IPS-15b (cell line): ENCODE measurements at regions not wholly inside any gene's neighbourhood (a gene's known extent, or its start where the extent isn't known, plus 50 kb on each side); places are given as distances from the start of the nearest gene placed in this dataset.

Experiments used
- H3K27me3 ChIP-seq: one replicate; pipeline ENCODE4 v1.6.1; 2013; ENCODE audit warnings: low read length; ENCODE audit not compliant: control insufficient read depth, insufficient read depth
- H3K36me3 ChIP-seq: one replicate; pipeline ENCODE4 v1.6.1; 2013; ENCODE audit warnings: low read length; ENCODE audit not compliant: control insufficient read depth, insufficient read depth
- H3K4me1 ChIP-seq: one replicate; pipeline ENCODE4 v1.6.1; 2013; ENCODE audit warnings: mild to moderate bottlenecking, low read length; ENCODE audit not compliant: control insufficient read depth, insufficient read depth
- H3K4me3 ChIP-seq: one replicate; pipeline ENCODE4 v1.5.1; 2013; ENCODE audit warnings: low read depth, low read length
- H3K9ac ChIP-seq: one replicate; pipeline ENCODE4 v1.6.1; 2013; ENCODE audit warnings: low read depth, mild to moderate bottlenecking, low read length
- H3K9me3 ChIP-seq: one replicate; pipeline ENCODE4 v1.6.1; 2013; ENCODE audit warnings: mild to moderate bottlenecking, low read length; ENCODE audit not compliant: control insufficient read depth, insufficient read depth

GRCh38 chr2:117737846-117738245 lies 76.6 kb upstream of the DDX18 start:
- H3K27me3 ChIP-seq: no peaks in the 10 kb centered on the region
- no peaks in the 10 kb centered on the region for H3K4me1 ChIP-seq
- no peak overlapping the region for H3K9ac ChIP-seq
- H3K9me3 ChIP-seq: no peaks in the 10 kb centered on the region
- no peaks in the 10 kb centered on the region for H3K36me3 ChIP-seq
- no peak overlapping the region for H3K4me3 ChIP-seq

- Histone ChIP-seq H3K36me3 (no peaks in the 10 kb centered on the region), H3K4me1 (no peaks in the 10 kb centered on the region), H3K9me3 (no peaks in the 10 kb centered on the region), H3K4me3 (no peak overlapping the region), H3K9ac (no peak overlapping the region), H3K27me3 (no peaks in the 10 kb centered on the region)
These were observed 75.3 kb upstream of the DDX18 start for GRCh38 chr2:117738991-117739839.

GRCh38 chr2:117745537-117745936 lies 69.0 kb upstream of the DDX18 start:
- H3K27me3 ChIP-seq: no peaks in the 10 kb centered on the region
- no peak overlapping the region for H3K4me3 ChIP-seq

GRCh38 chr2:117755768-117756167 lies 58.7 kb upstream of the DDX18 start:
- Histone ChIP-seq H3K36me3 (no peaks in the 10 kb centered on the region), H3K9me3 (no peaks in the 10 kb centered on the region), H3K9ac (no peak overlapping the region), H3K4me1 (no peaks in the 10 kb centered on the region), H3K4me3 (no peak overlapping the region), H3K27me3 (no peaks in the 10 kb centered on the region)

More at GRCh38 chr2:117745537-117745936, 69.0 kb upstream of the DDX18 start:
- H3K9me3 ChIP-seq: no peaks in the 10 kb centered on the region
- no peak overlapping the region for H3K9ac ChIP-seq
- no peaks in the 10 kb centered on the region for H3K4me1 ChIP-seq
- H3K36me3 ChIP-seq: no peaks in the 10 kb centered on the region

GRCh38 chr2:117760916-117761315 lies 53.6 kb upstream of the DDX18 start:
- Histone ChIP-seq H3K4me1 (no peaks in the 10 kb centered on the region), H3K27me3 (no peaks in the 10 kb centered on the region), H3K36me3 (no peaks in the 10 kb centered on the region), H3K9me3 (no peaks in the 10 kb centered on the region), H3K9ac (no peak overlapping the region), H3K4me3 (no peak overlapping the region)

- no peaks in the 10 kb centered on the region for H3K36me3 ChIP-seq
- H3K4me3 ChIP-seq: no peak overlapping the region
- H3K9ac ChIP-seq: no peak overlapping the region
- no peaks in the 10 kb centered on the region for H3K4me1 ChIP-seq
- no peaks in the 10 kb centered on the region for H3K9me3 ChIP-seq
- H3K27me3 ChIP-seq: no peaks in the 10 kb centered on the region
These were observed 52.0 kb upstream of the DDX18 start for GRCh38 chr2:117762454-117762853.

GRCh38 chr2:117763804-117764203 lies 50.7 kb upstream of the DDX18 start:
- Histone ChIP-seq H3K4me3 (no peak overlapping the region), H3K36me3 (no peaks in the 10 kb centered on the region), H3K9ac (no peak overlapping the region), H3K4me1 (no peaks in the 10 kb centered on the region), H3K27me3 (no peaks in the 10 kb centered on the region), H3K9me3 (no peaks in the 10 kb centered on the region)
